Caki2 (cell line): ENCODE measurements at regions not wholly inside any gene's neighbourhood (a gene's known extent, or its start where the extent isn't known, plus 50 kb on each side); places are given as distances from the start of the nearest gene placed in this dataset.

Source experiments
- DNase-seq: peaks from one replicate; pipeline ENCODE4 v3.0.0-alpha.2; 2015; ENCODE audit warnings: low read depth
- in situ Hi-C: cut with HindIII; loops from 2 replicates; pipeline ENCODE4 v1.10.0; 2016; ENCODE audit warnings: low sequenced_read_pairs, low pct_unique_long_range_greater_than_20kb, mixed read lengths

- DNase-seq, result no peak
- in situ Hi-C loops, result no loop called here
These were observed 70.9 kb upstream of the GREM2 start for GRCh38 chr1:240682859-240683242.

GRCh38 chr1:240682166-240682858 is 70.4 kb upstream of the GREM2 start:
- in situ Hi-C loops, result no loop called here
- DNase-seq, result no peak

- no peak for DNase-seq
- in situ Hi-C loops, result no loop called here
These were observed 60.3 kb upstream of the GREM2 start for GRCh38 chr1:240672132-240672811.

GRCh38 chr1:240667351-240667750 is 55.4 kb upstream of the GREM2 start:
- in situ Hi-C loops, result no loop called here
- DNase-seq, result no peak

- in situ Hi-C loops, result no loop called here
- no peak for DNase-seq
These were observed 54.7 kb upstream of the GREM2 start for GRCh38 chr1:240666568-240667198.

- DNase-seq, result no peak
- in situ Hi-C loops, result no loop called here
These were observed 51.4 kb upstream of the GREM2 start for GRCh38 chr1:240663169-240663879.
